Smooth muscle cell (in vitro differentiated cells): ENCODE measurements at regions not wholly inside any gene's neighbourhood (a gene's known extent, or its start where the extent isn't known, plus 50 kb on each side); places are given as distances from the start of the nearest gene placed in this dataset.
A peak's percentile ranks its signal among the peaks of the same experiment; 100 is the strongest.
"Not testable (repeated sequence)": the region's sequence is repeated elsewhere in the genome, so short reads cannot be mapped to it uniquely, and the experiment has no call there.

Experiments
- DNase-seq: peaks from one replicate; lab custom pipeline; 2025; ENCODE audit not compliant: unreplicated experiment; lab: John Stamatoyannopoulos, UW
- H2AFZ ChIP-seq: fragments of 200-600 bp; sonication (generic); 2 replicates; pipeline ENCODE4 v1.6.0; 2016; ENCODE audit warnings: antibody characterized with exemption, low read depth, mild to moderate bottlenecking
- H3F3A ChIP-seq: fragments of 200-600 bp; sonication (generic); 2 replicates; pipeline ENCODE4 v1.6.0; 2017; ENCODE audit warnings: antibody characterized with exemption, low read depth
- H3K27ac ChIP-seq: fragments of 200-600 bp; sonication (generic); 2 replicates; pipeline ENCODE4 v1.5.1; 2016; ENCODE audit warnings: low read depth, mild to moderate bottlenecking
- H3K27me3 ChIP-seq: fragments of 200-600 bp; sonication (generic); 2 replicates; pipeline ENCODE4 v1.6.1; 2016; ENCODE audit warnings: low read depth, mild to moderate bottlenecking
- H3K36me3 ChIP-seq: fragments of 200-600 bp; sonication (generic); 2 replicates; pipeline ENCODE4 v1.5.1; 2016; ENCODE audit warnings: low read depth
- H3K4me1 ChIP-seq: fragments of 200-600 bp; sonication (generic); 2 replicates; pipeline ENCODE4 v1.5.1; 2016; ENCODE audit warnings: low read depth
- H3K4me2 ChIP-seq: fragments of 200-600 bp; sonication (generic); 2 replicates; pipeline ENCODE4 v1.6.0; 2016; ENCODE audit warnings: mild to moderate bottlenecking
- H3K4me3 ChIP-seq: fragments of 200-600 bp; sonication (generic); 2 replicates; pipeline ENCODE4 v1.5.1; 2016; ENCODE audit warnings: mild to moderate bottlenecking
- H3K79me2 ChIP-seq: fragments of 200-600 bp; sonication (generic); 2 replicates; pipeline ENCODE4 v1.6.0; 2016; ENCODE audit warnings: low read depth, mild to moderate bottlenecking
- H3K9ac ChIP-seq: fragments of 200-600 bp; sonication (generic); 2 replicates; pipeline ENCODE4 v1.6.0; 2016; ENCODE audit warnings: low read depth
- H3K9me3 ChIP-seq: fragments of 200-600 bp; sonication (generic); replicated peaks from 2 replicates; pipeline ENCODE4 v1.5.1; 2016; ENCODE audit warnings: low read depth
- H4K20me1 ChIP-seq: fragments of 200-600 bp; sonication (generic); 2 replicates; pipeline ENCODE4 v1.6.0; 2016; ENCODE audit warnings: low read depth
- CTCF ChIP-seq: fragments of 200-600 bp; sonication (generic); IDR thresholded peaks from 2 replicates; pipeline ENCODE4 v1.5.1; 2017; ENCODE audit warnings: borderline replicate concordance, mild to moderate bottlenecking, antibody characterized with exemption; ENCODE audit not compliant: insufficient read depth, poor library complexity, severe bottlenecking
- WGBS: methylation state at CpG from one replicate; pipeline ENCODE4 v1.1.7; 2016; ENCODE audit warnings: low lambda C conversion rate; 5-methylcytosine and 5-hydroxymethylcytosine counted together

GRCh38 chr1:182157187-182157586 lies 95.7 kb upstream of the ZNF648 start:
- Histone ChIP-seq H3K27ac (no peak overlapping the region), H2AFZ (no peak overlapping the region), H3K4me2 (no peak overlapping the region), H4K20me1 (no peaks in the 10 kb centered on the region), H3K4me1 (no peaks in the 10 kb centered on the region), H3K79me2 (no peaks in the 10 kb centered on the region), H3F3A (no peaks in the 10 kb centered on the region), H3K4me3 (no peak overlapping the region), H3K27me3 (no peaks in the 10 kb centered on the region), H3K36me3 (no peaks in the 10 kb centered on the region), H3K9me3 (peaks cover 13% of the 10 kb centered on the region), H3K9ac (no peak overlapping the region)
- TF ChIP-seq CTCF = no peak
- WGBS = 90% methylated on average over 2 of the region's 2 CpGs
- DNase-seq = no peak

DNA sequence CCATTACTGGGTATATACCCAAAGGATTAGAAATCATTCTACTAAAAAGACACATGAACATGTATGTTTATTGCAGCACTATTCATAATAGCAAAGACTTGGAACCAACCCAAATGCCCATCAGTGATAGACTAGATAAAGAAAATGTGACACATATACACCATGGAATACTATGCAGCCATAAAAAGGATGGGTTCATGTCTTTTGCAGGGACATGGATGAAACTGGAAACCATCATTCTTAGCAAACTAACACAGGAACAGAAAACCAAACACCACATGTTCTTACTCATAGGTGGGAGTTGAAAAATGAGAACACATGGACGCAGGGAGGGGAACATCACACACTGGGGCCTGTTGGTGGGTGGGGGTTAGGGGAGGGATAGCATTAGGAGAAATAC lies 92.9 kb upstream of the ZNF648 start:
- H4K20me1 ChIP-seq, H3K36me3 ChIP-seq, H3K9me3 ChIP-seq, H3K4me1 ChIP-seq, H3F3A ChIP-seq, H3K4me3 ChIP-seq, H3K79me2 ChIP-seq, H3K4me2 ChIP-seq, H3K27me3 ChIP-seq, DNase-seq, H3K9ac ChIP-seq, H3K27ac ChIP-seq, H2AFZ ChIP-seq: not testable (repeated sequence)
- WGBS = 100% methylated on average over 1 of the region's 1 CpG

DNA sequence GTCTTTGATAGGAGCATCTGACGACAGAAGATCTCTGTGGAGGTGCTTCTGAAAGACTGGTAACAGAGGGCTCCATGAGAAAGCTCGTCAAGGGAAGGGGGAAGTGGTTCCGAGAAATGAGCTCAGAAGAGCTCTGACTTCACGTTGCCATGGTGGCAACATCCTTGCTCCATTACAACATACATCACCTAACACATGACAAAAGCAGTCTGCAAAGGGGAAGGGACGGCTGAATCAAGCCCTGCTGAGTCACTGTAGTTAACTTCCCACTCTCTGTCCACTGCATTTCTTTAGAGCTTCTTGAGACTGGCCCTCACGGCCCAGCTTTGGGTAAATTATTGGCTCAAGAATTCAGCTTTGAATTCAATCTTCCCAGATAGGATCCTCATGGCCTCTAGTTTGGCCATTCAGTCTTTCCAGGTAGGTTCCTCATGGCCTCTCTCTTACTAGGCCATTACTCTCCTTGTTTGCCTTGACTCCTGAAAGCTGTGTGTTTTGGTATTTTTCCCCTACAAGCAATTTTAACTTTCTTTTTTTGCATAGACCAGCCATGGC lies 88.0 kb upstream of the ZNF648 start:
- H3K36me3 ChIP-seq = no peaks in the 10 kb centered on the region
- H2AFZ ChIP-seq = peak overlapping the region; percentile 87
- WGBS = 37% methylated on average over 6 of the region's 6 CpGs
- H3K4me1 ChIP-seq = peaks cover 9% of the 10 kb centered on the region
- peaks cover 7% of the 10 kb centered on the region for H3F3A ChIP-seq
- H3K27me3 ChIP-seq = no peaks in the 10 kb centered on the region
- TF ChIP-seq CTCF = no peak
- H3K4me2 ChIP-seq = peak overlapping the region; percentile 54
- H4K20me1 ChIP-seq = no peaks in the 10 kb centered on the region
- DNase-seq = no peak
- peak overlapping the region; percentile 79 for H3K27ac ChIP-seq
- no peaks in the 10 kb centered on the region for H3K79me2 ChIP-seq
- no peaks in the 10 kb centered on the region for H3K9me3 ChIP-seq
- peak overlapping the region; percentile 80 for H3K9ac ChIP-seq
- H3K4me3 ChIP-seq = no peak overlapping the region

GRCh38 chr1:182147951-182148350 lies 86.4 kb upstream of the ZNF648 start:
- no peak for DNase-seq
- TF ChIP-seq CTCF = no peak
- 95% methylated on average over 5 of the region's 5 CpGs for WGBS
- Histone ChIP-seq H3K4me1 (peaks cover 18% of the 10 kb centered on the region), H3K4me2 (no peak overlapping the region), H4K20me1 (no peaks in the 10 kb centered on the region), H3K27me3 (no peaks in the 10 kb centered on the region), H3K9me3 (no peaks in the 10 kb centered on the region), H3K27ac (no peak overlapping the region), H3K79me2 (no peaks in the 10 kb centered on the region), H2AFZ (no peak overlapping the region), H3K9ac (no peak overlapping the region), H3F3A (peaks cover 7% of the 10 kb centered on the region), H3K36me3 (no peaks in the 10 kb centered on the region), H3K4me3 (no peak overlapping the region)
